Kidney epithelial cell (primary cell): ENCODE measurements at regions not wholly inside any gene's neighbourhood (a gene's known extent, or its start where the extent isn't known, plus 50 kb on each side); places are given as distances from the start of the nearest gene placed in this dataset.

Source experiments
- DNase-seq: peaks from one replicate; pipeline ENCODE4 v3.0.0-alpha.2; 2010; ENCODE audit warnings: low read depth
- H3K27me3 ChIP-seq: 2 replicates; pipeline ENCODE4 v1.6.0; 2011; ENCODE audit warnings: low read length; ENCODE audit not compliant: control insufficient read depth, insufficient read depth
- H3K36me3 ChIP-seq: 2 replicates; pipeline ENCODE4 v1.5.1; 2011; ENCODE audit warnings: low read length; ENCODE audit not compliant: control insufficient read depth, insufficient read depth
- H3K4me3 ChIP-seq: 2 replicates; pipeline ENCODE4 v1.5.1; 2011; ENCODE audit warnings: low read depth, mild to moderate bottlenecking, control low read depth, low read length
- TF ChIP-seq, protein P1 (sequence below): IDR thresholded peaks from 2 replicates; pipeline ENCODE4 v1.5.1; 2011; ENCODE audit warnings: mild to moderate bottlenecking, moderate library complexity, low read length, control low read depth, inconsistent platforms; ENCODE audit not compliant: insufficient read depth, poor library complexity, severe bottlenecking

DNA sequence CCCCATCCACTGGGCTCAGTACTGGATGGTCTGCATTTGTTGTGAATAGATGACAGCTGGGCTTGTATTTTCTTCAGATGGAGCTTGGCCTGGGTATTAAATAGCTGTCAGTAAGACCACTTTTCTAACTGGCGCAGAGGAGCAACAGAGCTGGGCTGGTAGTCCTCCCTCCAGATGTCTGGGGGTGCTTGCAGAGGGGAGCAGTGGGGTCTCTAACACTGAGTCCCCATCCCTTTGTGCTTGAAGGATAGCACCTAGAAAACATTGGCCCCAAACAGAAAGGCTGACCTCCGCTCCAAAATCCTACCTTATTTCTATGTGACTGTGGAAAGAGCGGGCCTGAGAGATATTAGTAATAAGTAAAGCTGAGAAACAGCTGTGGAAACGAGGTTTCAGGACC is 131.6 kb upstream of the E2F8 start:
- Histone ChIP-seq H3K4me3 (no peak overlapping the region), H3K36me3 (no peaks in the 10 kb centered on the region), H3K27me3 (no peaks in the 10 kb centered on the region)
- DNase-seq = no peak
- TF ChIP-seq, protein P1, sequence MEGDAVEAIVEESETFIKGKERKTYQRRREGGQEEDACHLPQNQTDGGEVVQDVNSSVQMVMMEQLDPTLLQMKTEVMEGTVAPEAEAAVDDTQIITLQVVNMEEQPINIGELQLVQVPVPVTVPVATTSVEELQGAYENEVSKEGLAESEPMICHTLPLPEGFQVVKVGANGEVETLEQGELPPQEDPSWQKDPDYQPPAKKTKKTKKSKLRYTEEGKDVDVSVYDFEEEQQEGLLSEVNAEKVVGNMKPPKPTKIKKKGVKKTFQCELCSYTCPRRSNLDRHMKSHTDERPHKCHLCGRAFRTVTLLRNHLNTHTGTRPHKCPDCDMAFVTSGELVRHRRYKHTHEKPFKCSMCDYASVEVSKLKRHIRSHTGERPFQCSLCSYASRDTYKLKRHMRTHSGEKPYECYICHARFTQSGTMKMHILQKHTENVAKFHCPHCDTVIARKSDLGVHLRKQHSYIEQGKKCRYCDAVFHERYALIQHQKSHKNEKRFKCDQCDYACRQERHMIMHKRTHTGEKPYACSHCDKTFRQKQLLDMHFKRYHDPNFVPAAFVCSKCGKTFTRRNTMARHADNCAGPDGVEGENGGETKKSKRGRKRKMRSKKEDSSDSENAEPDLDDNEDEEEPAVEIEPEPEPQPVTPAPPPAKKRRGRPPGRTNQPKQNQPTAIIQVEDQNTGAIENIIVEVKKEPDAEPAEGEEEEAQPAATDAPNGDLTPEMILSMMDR = no peak

DNA sequence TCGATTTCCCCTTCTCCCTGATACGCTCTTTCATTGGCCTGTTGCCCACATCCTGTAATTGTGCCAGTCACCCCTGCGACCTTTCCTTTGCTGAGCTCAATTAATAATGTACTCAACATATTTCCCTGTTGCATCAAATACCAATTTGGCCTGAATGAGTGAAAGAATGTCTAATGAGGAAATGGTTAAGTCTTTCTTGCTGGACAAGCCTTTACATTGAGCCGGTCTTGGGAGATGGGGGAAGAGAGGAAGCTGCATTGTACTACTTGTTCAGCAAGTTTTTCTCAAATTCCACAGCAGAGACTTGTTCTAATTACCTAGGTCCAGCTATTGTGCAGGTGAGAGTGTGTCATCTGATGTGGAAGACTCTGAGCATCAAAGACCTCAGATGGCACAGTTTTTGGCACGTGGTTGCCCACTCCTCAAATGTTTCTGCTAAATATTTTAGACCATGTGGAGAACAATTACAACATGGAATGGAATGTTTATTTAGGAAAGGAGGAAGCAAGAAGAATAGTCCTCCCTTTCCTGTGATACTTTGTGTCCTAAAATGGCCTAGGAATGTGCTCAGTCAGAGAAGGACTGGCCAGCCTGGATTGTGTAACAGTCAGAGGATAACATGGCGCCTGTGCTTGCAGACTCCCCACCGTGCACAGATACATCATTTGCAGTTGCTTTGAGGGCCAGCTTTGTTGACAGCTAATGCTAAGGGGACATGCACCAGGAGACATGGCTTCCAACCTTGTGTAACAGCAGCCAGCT is 129.5 kb upstream of the E2F8 start:
- TF ChIP-seq, protein P1 = no peak
- Histone ChIP-seq H3K4me3 (no peak overlapping the region), H3K36me3 (no peaks in the 10 kb centered on the region), H3K27me3 (no peaks in the 10 kb centered on the region)
- no peak for DNase-seq

DNA sequence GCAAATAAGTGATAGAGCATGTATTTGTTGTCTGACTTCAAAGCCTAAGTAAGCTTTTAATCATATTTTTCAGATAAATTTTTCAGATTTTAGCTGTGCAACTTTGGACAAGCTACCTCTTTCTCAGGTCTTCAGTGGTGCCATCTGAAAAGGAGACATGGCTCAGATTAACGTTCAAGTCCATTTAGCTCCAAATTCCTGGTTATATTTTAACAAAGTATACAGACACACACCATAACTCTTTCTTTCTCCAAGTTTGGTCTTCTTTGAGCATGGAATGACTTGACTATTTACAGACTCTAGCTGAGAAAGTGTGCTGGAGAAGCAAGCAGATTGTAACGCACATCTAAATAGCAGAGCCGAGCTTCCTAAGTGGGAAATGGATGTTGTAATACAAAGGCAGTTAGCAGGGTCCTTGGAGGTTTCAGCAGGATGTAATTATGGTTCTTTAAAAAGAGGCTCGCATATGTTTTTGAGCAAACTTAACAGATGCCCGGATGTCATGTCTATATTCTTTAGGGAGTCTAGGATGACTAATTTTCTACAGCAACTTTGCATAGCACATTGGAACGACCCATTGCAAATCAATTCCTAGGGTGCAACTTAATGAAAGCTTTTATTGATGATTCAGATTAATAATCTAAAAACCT is 128.1 kb upstream of the E2F8 start:
- TF ChIP-seq, protein P1 = no peak
- no peak overlapping the region for H3K4me3 ChIP-seq
- no peaks in the 10 kb centered on the region for H3K27me3 ChIP-seq
- H3K36me3 ChIP-seq = no peaks in the 10 kb centered on the region
- no peak for DNase-seq

DNA sequence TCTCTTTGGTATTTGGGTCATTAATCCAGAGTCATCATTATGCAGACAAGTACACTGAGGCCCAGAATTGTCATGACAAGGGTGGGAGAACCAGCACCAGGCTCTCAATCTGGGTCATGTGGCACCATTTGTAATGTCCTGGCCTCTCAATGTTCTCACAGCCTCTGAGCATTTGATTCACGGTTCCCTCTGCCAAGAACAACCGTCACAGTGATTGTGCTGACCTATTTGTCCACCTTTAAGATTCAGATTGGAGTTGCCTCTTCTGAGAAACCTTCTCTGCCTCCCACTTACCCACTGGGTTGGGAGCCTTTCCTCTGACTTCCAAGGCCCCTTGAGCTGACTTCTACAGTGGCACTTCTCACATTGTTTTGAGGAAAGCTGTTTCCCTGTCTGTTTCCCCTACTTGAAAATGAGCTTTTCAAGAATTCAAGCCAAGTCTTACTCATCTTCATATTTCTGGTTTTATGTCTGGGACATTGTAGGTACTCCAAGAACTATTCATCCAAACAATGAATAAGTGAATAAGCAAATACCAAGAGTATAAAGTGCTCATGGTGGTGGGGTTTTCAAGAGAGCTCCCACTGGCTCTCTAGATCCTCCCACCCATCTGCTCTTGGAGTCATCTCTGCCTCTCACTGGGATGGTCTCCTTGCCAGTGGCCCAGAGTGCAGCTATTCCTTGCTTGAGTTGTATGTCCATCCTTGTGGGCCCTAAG is 126.4 kb upstream of the E2F8 start:
- DNase-seq = no peak

DNA sequence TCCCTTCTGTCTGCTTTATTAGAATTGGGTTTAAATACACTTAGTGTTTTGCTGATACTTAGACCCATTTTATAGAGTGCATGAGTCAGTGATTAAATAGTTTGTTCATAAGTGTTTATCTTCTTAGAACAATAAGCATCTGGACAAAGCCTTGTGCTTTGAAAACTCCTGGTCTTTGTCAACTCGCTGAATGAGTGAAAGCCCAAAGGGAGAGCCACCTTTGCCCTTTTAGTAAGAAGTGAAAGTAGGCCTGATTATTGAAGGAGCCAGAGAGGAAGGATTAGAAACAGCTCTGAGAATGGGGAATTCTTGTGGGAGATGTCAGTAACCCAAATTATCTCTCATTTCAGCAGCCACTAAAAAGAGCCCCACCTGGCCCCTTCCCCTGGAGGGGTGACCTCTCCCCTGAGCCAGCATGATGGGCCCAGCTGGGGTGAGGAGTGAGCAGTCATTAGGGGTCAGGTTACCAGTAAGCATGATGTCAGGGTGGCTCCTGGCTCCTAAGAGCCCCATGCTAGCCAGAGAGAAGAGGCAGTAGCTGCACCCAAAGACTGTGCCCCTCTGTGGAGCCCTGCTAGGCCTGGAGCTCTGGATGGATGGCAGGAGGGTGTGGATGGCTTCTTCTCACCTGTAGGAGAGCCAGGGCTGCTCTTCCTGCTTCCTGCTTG is 125.1 kb upstream of the E2F8 start:
- no peak overlapping the region for H3K4me3 ChIP-seq
- H3K27me3 ChIP-seq = no peaks in the 10 kb centered on the region
- TF ChIP-seq, protein P1 = no peak
- H3K36me3 ChIP-seq = no peaks in the 10 kb centered on the region
- no peak for DNase-seq

More for the DNA sequence above, 126.4 kb upstream of the E2F8 start:
- TF ChIP-seq, protein P1 = no peak
- no peak overlapping the region for H3K4me3 ChIP-seq
- H3K27me3 ChIP-seq = no peaks in the 10 kb centered on the region
- no peaks in the 10 kb centered on the region for H3K36me3 ChIP-seq
